ENCODE measurements at regions not wholly inside any gene's neighbourhood (a gene's known extent, or its start where the extent isn't known, plus 50 kb on each side); places are given as distances from the start of the nearest gene placed in this dataset.

GRCh38 chr1:57868908-57869307 lies 445.0 kb upstream of the DAB1 start:
- DNase-seq (ENCODE audit: low read depth, low spot score) = no peak

DNA sequence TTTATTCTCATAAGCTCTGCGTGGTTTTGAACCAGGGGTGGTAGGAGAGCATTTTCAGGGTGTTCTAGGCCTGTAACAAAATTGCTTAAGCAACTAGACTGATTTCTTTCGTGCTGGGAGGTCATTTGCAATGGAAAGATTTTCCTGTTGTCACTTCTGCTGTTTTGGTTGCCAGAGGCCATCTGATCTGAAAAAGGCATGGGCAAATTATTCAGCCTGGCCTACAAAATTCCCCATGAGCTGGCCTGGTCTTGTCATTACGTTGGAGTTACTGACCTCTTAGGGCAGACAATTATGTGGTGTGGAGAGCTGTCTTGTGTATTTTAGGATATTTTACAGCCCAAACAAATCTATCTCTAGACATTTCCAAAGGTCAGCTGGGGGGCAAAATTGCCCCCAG lies 444.4 kb upstream of the DAB1 start:
- DNase-seq (ENCODE audit: low read depth, low spot score) = no peak

- no peak for DNase-seq (ENCODE audit: low read depth, low spot score)
Observed at GRCh38 chr1:57866998-57867397, 443.1 kb upstream of the DAB1 start.

DNA sequence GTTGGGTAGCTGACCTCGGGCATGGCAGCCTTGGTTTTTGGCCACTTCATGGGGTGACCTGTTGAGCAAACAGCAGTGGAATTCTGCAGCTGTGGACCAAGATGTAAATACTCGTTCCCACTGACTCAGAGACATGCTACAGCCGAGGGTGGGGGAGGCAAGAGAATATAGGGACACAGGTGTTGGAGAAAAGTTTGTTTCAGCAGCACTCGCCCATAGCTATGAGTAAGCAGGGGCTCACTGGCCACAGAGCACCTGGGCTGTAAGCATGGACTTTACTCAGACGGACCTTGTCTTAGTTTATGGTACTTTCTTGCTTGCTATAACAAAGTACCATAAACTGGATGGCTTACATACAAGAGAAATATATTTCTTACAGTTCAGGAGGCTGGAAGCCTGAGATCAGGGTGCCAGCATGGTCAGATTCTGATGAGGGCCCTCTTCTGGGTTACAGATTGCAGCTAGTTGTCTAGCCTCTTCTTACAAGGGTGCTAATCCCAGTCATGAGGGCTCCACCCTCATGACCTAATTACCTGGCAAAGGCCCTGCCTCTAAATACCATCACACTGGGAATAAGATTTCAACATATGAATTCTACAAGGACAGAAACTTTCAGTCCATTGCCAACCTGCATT lies 437.2 kb upstream of the DAB1 start:
- DNase-seq (ENCODE audit: low read depth, low spot score) = no peak

- DNase-seq (ENCODE audit: low read depth, low spot score) = no peak
Observed at GRCh38 chr1:57860325-57860724, 436.5 kb upstream of the DAB1 start.

DNA sequence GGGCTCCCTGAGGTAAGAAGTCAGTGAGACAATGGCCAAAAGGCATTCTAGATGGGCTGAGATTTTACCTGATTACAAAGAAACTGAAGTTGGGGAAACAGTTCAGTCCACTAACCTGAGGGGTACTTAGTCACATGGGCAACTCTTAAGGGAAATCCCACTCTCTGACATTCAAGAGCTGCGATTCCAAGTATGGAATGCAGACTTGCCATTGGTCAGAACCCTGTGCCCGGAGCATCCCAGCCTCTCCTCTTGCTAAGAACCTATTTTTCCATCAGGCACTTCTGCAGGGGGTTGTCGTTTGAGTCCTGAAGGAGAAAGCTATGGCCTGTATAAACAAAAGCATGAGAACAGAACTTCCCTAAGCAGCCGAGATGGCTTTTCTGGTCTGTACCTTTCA lies 434.9 kb upstream of the DAB1 start:
- DNase-seq (ENCODE audit: low read depth, low spot score) = no peak

GRCh38 chr1:57857809-57858208 lies 433.9 kb upstream of the DAB1 start:
- no peak for DNase-seq (ENCODE audit: low read depth, low spot score)

DNA sequence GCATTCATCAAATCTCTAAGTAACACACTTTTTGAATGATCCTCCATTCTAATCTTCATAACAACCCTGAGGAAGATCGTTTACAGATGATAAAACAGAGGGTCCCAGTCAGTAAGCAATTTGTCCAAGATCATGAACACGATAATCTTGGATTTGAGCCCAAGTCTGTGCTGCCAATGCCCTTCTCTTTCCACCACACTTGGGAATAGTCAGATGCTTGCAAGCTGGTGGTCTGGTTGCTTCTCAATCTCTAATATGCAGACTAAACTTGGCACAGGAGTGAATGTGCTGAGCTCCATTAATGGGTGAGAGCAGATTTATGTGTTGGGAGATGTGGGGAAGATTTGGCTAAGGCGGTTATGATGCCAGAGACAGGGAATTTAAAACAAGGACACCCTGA lies 430.6 kb upstream of the DAB1 start:
- DNase-seq (ENCODE audit: low read depth, low spot score) = no peak

DNA sequence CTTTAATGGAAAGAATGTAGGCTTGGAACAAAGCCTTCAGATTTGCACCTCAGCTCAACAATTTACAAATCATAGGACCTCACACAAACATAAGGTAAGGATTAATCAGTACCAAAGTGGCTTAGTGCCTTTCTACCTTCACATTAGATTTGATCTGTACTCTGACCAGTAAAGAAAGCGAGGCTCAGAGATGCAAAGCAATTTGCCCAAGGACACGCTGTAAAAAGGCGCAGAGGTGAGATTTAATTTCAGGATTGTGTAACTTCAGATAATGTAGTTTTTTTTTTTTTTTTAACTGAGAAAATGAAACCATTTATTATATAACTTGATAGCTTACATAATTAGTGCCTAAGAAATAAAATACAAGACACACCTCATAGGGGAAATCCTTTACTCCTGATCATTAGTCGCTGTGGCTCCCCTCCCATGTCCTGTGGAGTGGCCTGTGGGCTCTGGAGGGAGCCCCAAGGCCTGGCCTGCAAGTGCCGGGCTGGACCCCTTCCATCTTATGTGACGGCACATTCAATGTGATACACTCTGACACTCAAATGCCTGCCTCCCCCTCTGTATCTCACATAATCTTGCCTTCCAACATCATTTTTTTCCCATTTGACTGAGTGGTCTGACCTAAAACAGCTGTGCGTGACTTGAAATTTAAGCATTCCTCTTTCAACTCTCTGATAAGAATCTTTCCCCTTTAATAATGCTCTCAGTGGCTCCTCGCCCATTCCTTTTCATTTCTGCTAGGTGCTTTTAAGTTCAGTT lies 426.5 kb upstream of the DAB1 start:
- no peak for DNase-seq (ENCODE audit: low read depth, low spot score)

GRCh38 chr1:57848406-57848805 lies 424.5 kb upstream of the DAB1 start:
- no peak for DNase-seq (ENCODE audit: low read depth, low spot score)

DNA sequence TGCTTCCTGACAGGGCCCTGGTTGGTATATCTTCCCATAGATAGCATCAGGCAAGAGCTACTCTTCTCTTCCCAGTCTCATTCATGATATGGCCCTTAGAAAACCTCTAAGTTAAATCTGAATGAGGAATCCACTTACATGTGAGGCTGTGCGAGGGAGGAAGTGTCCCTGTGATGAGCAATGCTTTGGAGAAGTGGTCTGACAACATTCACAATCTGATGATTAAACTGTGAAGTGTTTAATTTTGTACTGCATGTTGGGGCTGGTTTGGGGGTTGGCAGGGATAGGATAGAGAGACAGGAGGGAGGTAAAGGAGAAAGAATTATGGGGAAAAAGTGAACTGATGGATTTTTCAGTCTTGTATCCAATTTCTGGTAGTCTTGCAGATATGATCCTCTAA lies 421.2 kb upstream of the DAB1 start:
- no peak for DNase-seq (ENCODE audit: low read depth, low spot score)

GRCh38 chr1:57844382-57844980 lies 420.6 kb upstream of the DAB1 start:
- DNase-seq (ENCODE audit: low read depth, low spot score) = no peak

GRCh38 chr1:57843760-57844159 lies 419.9 kb upstream of the DAB1 start:
- DNase-seq (ENCODE audit: low read depth, low spot score) = no peak

- DNase-seq (ENCODE audit: low read depth, low spot score) = no peak
Observed at GRCh38 chr1:57839526-57839925, 415.7 kb upstream of the DAB1 start.

DNA sequence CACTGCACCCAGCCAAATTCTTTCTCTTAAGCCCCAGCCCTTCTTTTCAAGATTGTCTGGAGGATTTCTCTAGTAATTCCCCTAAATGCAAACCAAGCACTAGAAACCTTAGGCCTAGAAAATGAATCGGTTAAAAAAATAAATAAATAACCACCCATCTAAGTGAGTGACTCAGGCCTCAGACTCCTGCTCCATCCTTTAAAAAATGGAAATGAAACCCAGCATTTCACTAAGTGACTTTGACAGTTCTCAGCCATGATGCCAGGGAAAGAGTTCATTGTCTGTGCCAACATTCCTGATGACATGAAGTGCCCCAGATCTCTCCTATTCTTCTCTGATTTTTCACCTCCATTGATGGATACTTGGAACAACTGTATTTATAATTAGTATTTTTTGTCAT lies 415.2 kb upstream of the DAB1 start:
- DNase-seq (ENCODE audit: low read depth, low spot score) = no peak

DNA sequence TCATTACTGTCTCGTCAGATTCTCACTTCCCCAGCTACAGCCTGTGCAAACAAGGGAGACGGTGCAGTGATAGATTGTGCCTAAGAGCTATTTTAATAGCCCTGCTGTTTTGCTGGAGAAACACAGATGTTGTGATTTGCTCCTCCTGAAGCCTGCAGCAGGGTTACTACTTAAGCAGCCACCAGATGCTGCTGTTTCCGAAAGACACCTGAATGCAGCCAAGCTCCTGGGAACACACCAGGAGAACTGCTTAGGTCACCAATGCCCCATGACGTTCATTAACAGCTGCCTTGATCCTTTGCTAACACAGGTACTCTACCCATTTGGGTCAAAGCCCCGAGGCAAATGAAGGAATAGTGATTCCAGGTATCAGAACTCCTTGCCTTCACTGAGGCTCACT lies 411.8 kb upstream of the DAB1 start:
- DNase-seq (ENCODE audit: low read depth, low spot score) = no peak

- DNase-seq (ENCODE audit: low read depth, low spot score) = no peak
Observed at GRCh38 chr1:57833296-57833695, 409.4 kb upstream of the DAB1 start.

GRCh38 chr1:57832612-57833011 lies 408.8 kb upstream of the DAB1 start:
- no peak for DNase-seq (ENCODE audit: low read depth, low spot score)

DNA sequence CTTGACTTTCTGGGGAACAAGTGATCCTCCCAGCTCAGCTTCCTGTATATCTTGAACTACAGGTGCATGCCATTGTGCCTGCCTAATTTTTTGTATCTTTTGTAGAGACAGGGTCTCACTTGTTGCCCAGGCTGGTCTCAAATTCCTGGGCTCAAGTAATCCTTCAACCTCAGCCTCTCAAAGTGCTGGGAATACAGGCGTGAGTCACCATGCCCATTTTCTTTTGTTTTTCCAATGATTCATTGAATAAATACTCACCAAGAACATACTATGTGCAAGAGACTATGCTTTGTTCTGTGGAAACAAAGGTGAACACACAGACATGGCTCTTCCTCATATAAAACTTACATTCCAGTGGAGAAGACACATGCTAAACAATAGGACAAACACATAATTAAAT lies 407.8 kb upstream of the DAB1 start:
- peak; percentile 11 for DNase-seq (ENCODE audit: low read depth, low spot score)

DNA sequence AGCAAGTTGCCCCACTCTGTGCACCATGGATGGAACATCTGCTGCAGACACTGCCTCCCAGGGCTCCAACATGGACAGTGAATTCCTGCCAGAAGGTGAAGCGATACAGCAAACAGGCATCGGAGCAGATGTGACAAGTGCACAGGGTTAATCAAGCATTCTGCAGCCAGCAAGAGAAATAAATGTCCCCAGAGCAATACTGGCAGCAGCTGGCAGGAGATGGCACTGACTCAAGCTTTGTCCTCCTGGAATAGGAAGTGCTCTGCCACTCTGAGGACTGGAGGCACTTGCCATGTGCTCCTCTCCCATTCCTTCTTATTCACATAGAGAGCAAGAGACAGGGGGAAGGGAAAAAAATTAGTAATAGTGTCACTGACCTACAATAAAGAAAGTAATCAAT lies 402.7 kb upstream of the DAB1 start:
- no peak for DNase-seq (ENCODE audit: low read depth, low spot score)

- no peak for DNase-seq (ENCODE audit: low read depth, low spot score)
Observed at GRCh38 chr1:57824535-57824934, 400.7 kb upstream of the DAB1 start.

DNA sequence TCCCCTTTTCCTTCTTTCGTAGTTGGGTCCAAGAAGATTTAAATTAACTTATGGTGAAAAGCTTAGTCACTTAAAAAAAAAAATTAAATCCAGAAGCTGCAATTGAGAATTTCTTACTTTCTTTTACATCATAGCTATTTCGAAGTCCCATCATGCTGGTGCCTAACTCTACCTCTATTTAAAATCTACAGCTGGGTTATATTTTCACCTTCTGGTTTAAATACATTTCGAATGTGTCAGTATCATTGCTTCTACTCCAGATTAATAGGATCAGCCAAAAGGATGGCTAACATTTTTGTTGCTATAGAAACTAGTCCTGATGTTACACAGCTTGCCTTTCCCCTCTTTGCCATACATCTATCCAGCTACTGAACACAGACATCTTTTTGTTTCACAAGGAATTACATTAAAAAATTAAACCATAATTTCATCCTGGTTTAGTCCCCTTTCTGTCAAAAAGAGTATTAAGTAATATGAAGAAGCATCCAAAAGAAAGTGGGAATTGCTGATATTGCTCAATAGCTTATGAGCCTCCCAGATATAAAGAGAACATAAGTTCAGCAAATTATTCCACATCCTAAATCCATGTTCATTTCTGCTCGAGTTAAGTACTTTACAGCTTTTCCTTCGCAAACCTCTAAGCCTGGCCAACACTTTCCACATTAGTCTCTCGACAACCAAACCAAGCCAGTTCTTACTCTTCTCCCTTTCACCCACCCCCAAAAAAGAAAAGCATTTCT lies 396.7 kb upstream of the DAB1 start:
- DNase-seq (ENCODE audit: low read depth, low spot score) = no peak

DNA sequence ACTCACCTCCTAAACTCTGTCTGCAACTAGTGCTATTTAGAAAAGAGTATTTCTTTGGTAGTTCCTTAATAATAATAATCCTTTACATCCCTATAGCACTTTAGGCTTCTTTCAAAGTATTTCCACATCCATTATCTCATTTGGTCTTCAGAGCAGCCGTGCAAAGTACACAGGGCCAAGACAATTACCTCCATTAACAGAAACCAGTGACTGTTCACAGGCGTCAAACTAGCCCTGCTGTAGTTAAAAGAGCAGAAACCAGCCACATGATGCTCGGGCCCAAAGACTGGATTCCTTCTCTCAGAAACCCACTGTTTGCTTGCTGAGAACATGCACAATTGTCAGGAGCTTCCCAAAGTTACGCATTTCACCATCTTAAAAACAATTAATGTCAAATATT lies 396.0 kb upstream of the DAB1 start:
- no peak for DNase-seq (ENCODE audit: low read depth, low spot score)
